B cell (primary cell): ENCODE measurements at regions not wholly inside any gene's neighbourhood (a gene's known extent, or its start where the extent isn't known, plus 50 kb on each side); places are given as distances from the start of the nearest gene placed in this dataset.

Experiments used
- ATAC-seq: fragments of 200-7000 bp; cut with Tn5 transposase; one replicate; pipeline ENCODE4 v1.10.0; 2021; ENCODE audit warnings: low read depth, mild to moderate bottlenecking, moderate number of reproducible peaks, moderate library complexity
- CTCF ChIA-PET: fragments of 350-600 bp; sonication (Branson Sonifier 250); formaldehyde crosslinking; loops from one replicate; lab custom pipeline; 2021; ENCODE audit warnings: antibody characterized with exemption, inconsistent platforms; lab: Charles Lee
- POLR2A ChIA-PET: fragments of 350-600 bp; sonication (Branson Sonifier 250); formaldehyde crosslinking; loops from one replicate; lab custom pipeline; 2021; ENCODE audit warnings: antibody characterized with exemption; lab: Charles Lee
- DNase-seq: peaks from one replicate; pipeline ENCODE4 v3.0.0; 2013
- H2AFZ ChIP-seq: 2 replicates; pipeline ENCODE4 v1.6.1; 2012; ENCODE audit warnings: mild to moderate bottlenecking, low read depth, low read length; ENCODE audit not compliant: insufficient read depth, poor library complexity, severe bottlenecking
- H3K27ac ChIP-seq, 2 donors: 1 replicate in 1 of 2; 2 replicates in 1 of 2; pipeline ENCODE4 v1.5.1; 2012 to 2013; ENCODE audit warnings: low read length in 2 of 2, mild to moderate bottlenecking in 2 of 2, moderate library complexity in 1 of 2
- H3K27me3 ChIP-seq, 4 experiments: fragments of 200-600 bp in 1 of 4; sonication (generic) in 1 of 4; replicated peaks in 1 of 4; 1 replicate in 2 of 4; 2 replicates in 2 of 4; pipeline versions ENCODE4 v1.6.1 to v1.7.0; 2013 to 2016; ENCODE audit warnings: low read length in 3 of 4, mild to moderate bottlenecking in 2 of 4, mixed read lengths in 1 of 4, moderate library complexity in 1 of 4; ENCODE audit not compliant: insufficient read depth in 4 of 4, control insufficient read depth in 3 of 4; ENCODE audit errors: control extremely low read depth in 1 of 4
- H3K36me3 ChIP-seq, 2 experiments: replicated peaks in 1 of 2; 1 replicate in 1 of 2; 2 replicates in 1 of 2; pipeline versions ENCODE4 v1.6.1 to v1.7.1; 2013; ENCODE audit warnings: low read length in 1 of 2; ENCODE audit not compliant: insufficient read depth in 2 of 2, control insufficient read depth in 1 of 2; ENCODE audit errors: control extremely low read depth in 1 of 2, extremely low read depth in 1 of 2
- H3K4me1 ChIP-seq, 2 donors: fragments of 200-600 bp in 1 of 2; sonication (generic) in 1 of 2; 1 replicate in 1 of 2; 2 replicates in 1 of 2; pipeline versions ENCODE4 v1.5.1 to v1.6.1; 2013 to 2017; ENCODE audit warnings: low read length in 2 of 2; ENCODE audit not compliant: control insufficient read depth in 2 of 2, insufficient read depth in 2 of 2
- H3K4me2 ChIP-seq: replicated peaks from 2 replicates; pipeline ENCODE3; 2012; ENCODE audit warnings: mild to moderate bottlenecking, low read depth, low read length; ENCODE audit not compliant: poor library complexity, severe bottlenecking
- H3K4me3 ChIP-seq, 5 experiments: fragments of 200-600 bp in 1 of 5; sonication (generic) in 1 of 5; 1 replicate in 3 of 5; 2 replicates in 2 of 5; pipeline versions ENCODE4 v1.5.1 to v1.7.0; 2011 to 2016; ENCODE audit warnings: low read length in 4 of 5, mild to moderate bottlenecking in 4 of 5, low read depth in 2 of 5, control low read depth in 1 of 5, moderate library complexity in 1 of 5; ENCODE audit not compliant: insufficient read depth in 1 of 5; ENCODE audit errors: control extremely low read depth in 1 of 5, extremely low read depth in 1 of 5
- H3K79me2 ChIP-seq: fragments of 200-600 bp; sonication (generic); one replicate; pipeline ENCODE4 v1.6.0; 2016; ENCODE audit warnings: low read length; ENCODE audit not compliant: control insufficient read depth, insufficient read depth
- H3K9ac ChIP-seq: fragments of 200-600 bp; sonication (generic); 2 replicates; pipeline ENCODE4 v1.6.1; 2017; ENCODE audit warnings: mild to moderate bottlenecking, low read length, moderate library complexity
- H3K9me3 ChIP-seq, 3 donors: one replicate each; pipeline versions ENCODE4 v1.6.1 to v1.7.1; 2013; ENCODE audit warnings: low read length in 2 of 3; ENCODE audit not compliant: control insufficient read depth in 2 of 3, insufficient read depth in 1 of 3; ENCODE audit errors: control extremely low read depth in 1 of 3
- H4K20me1 ChIP-seq: 2 replicates; pipeline ENCODE4 v1.6.0; 2012; ENCODE audit warnings: mild to moderate bottlenecking, low read length; ENCODE audit not compliant: insufficient read depth, control insufficient read depth, poor library complexity, severe bottlenecking
- H3K27ac Mint-ChIP-seq: one replicate; pipeline ENCODE4 v1.8.0; 2021; ENCODE audit warnings: mixed read lengths
- H3K27me3 Mint-ChIP-seq: one replicate; pipeline ENCODE4 v1.8.0; 2021; ENCODE audit warnings: mixed read lengths
- H3K4me1 Mint-ChIP-seq: one replicate; pipeline ENCODE4 v1.8.0; 2021; ENCODE audit warnings: mixed read lengths
- H3K4me3 Mint-ChIP-seq: one replicate; pipeline ENCODE4 v1.8.0; 2021; ENCODE audit warnings: mixed read lengths
- H3K9me3 Mint-ChIP-seq: one replicate; pipeline ENCODE4 v1.8.0; 2022; ENCODE audit warnings: mixed read lengths; ENCODE audit not compliant: insufficient read depth
- CTCF ChIP-seq: fragments of 200-600 bp; IDR thresholded peaks from one replicate; pipeline ENCODE4 v1.8.0; 2022; ENCODE audit warnings: antibody characterized with exemption, mild to moderate bottlenecking
- EZH2 ChIP-seq: IDR thresholded peaks from 2 replicates; pipeline ENCODE4 v1.6.1; 2012; ENCODE audit warnings: borderline replicate concordance, low read depth, mild to moderate bottlenecking, moderate library complexity, low read length; ENCODE audit not compliant: insufficient read depth, poor library complexity, severe bottlenecking
- WGBS: methylation state at CpG from one replicate; pipeline ENCODE4 v1.1.5; 2013; ENCODE audit warnings: missing lambda C conversion rate; ENCODE audit not compliant: insufficient coverage; 5-methylcytosine and 5-hydroxymethylcytosine counted together
- intact Hi-C: fragments of 100-400 bp; cut with micrococcal nuclease; formaldehyde crosslinking; loops from one replicate; pipeline ENCODE4 v1.10.0; 2022

- H3K4me1 ChIP-seq, result no peaks in the 10 kb centered on the region
Observed at GRCh38 chr7:10122551-10123100, 851.0 kb upstream of the PHF14 start.

GRCh38 chr7:10128748-10129147 is 844.9 kb upstream of the PHF14 start:
- H3K9me3 Mint-ChIP-seq, result peaks cover 2% of the 10 kb centered on the region
- no peak for DNase-seq
- ATAC-seq, result no peak
- no peak overlapping the region for H3K4me3 Mint-ChIP-seq
- no peak overlapping the region for H3K4me2 ChIP-seq
- H4K20me1 ChIP-seq, result no peaks in the 10 kb centered on the region
- no peak overlapping the region for H3K27ac ChIP-seq
- H3K9me3 ChIP-seq, result no peaks in the 10 kb centered on the region
- H3K4me3 ChIP-seq, result no peak overlapping the region
- no peaks in the 10 kb centered on the region for H3K27me3 Mint-ChIP-seq
- POLR2A ChIA-PET, result no interaction called here
- H3K27me3 ChIP-seq, result no peaks in the 10 kb centered on the region
- intact Hi-C loops, result no loop called here
- H3K79me2 ChIP-seq, result no peaks in the 10 kb centered on the region
- H3K9ac ChIP-seq, result no peak overlapping the region
- no peaks in the 10 kb centered on the region for H3K36me3 ChIP-seq
- TF ChIP-seq EZH2, result no peak
- TF ChIP-seq CTCF, result no peak
- no CpG with 5 or more reads among the region's 1 CpG for WGBS
- no peaks in the 10 kb centered on the region for H3K4me1 ChIP-seq
- H2AFZ ChIP-seq, result no peak overlapping the region
- no peaks in the 10 kb centered on the region for H3K4me1 Mint-ChIP-seq
- no peak overlapping the region for H3K27ac Mint-ChIP-seq
- CTCF ChIA-PET, result no interaction called here

More at GRCh38 chr7:10122551-10123100, 851.0 kb upstream of the PHF14 start:
- H3K79me2 ChIP-seq, result no peaks in the 10 kb centered on the region
- DNase-seq (no peak), ATAC-seq (no peak)
- no peak overlapping the region for H3K9ac ChIP-seq
- Mint-ChIP-seq H3K27me3 (no peaks in the 10 kb centered on the region), H3K27ac (no peak overlapping the region), H3K9me3 (peaks cover 2% of the 10 kb centered on the region), H3K4me1 (no peaks in the 10 kb centered on the region), H3K4me3 (no peak overlapping the region)
- CTCF ChIA-PET, result no interaction called here
- H3K4me2 ChIP-seq, result no peak overlapping the region
- no peak overlapping the region for H3K27ac ChIP-seq
- POLR2A ChIA-PET, result no interaction called here
- H3K36me3 ChIP-seq, result no peaks in the 10 kb centered on the region
- no peak overlapping the region for H3K4me3 ChIP-seq
- TF ChIP-seq CTCF (no peak), EZH2 (no peak)
- no peaks in the 10 kb centered on the region for H3K27me3 ChIP-seq
- no peak overlapping the region for H2AFZ ChIP-seq
- WGBS, result 43% methylated on average over 4 of the region's 4 CpGs
- H4K20me1 ChIP-seq, result no peaks in the 10 kb centered on the region
- intact Hi-C loops, result no loop called here
- H3K9me3 ChIP-seq, result no peaks in the 10 kb centered on the region
